HepG2 (cell line): ENCODE measurements at regions not wholly inside any gene's neighbourhood (a gene's known extent, or its start where the extent isn't known, plus 50 kb on each side); places are given as distances from the start of the nearest gene placed in this dataset.

Source experiments
- ATAC-seq: fragments of 200-7000 bp; cut with Tn5 transposase; 3 replicates; pipeline ENCODE4 v1.9.1; 2020; ENCODE audit warnings: mild to moderate bottlenecking, moderate library complexity
- BruUV-seq: library from RNA; stranded (reverse); fragments of 400-500 nt; replicated peaks from 2 replicates; lab custom pipeline; 2021; lab: Mats Ljungman, UMichigan
- CTCF ChIA-PET: fragments of 300-600 bp; formaldehyde crosslinking; extraction: SDS; loops from one replicate; lab custom pipeline; 2021; ENCODE audit warnings: low total read pairs, inconsistent platforms, low intra/inter-chr PET ratio; lab: Yijun Ruan, JAX
- POLR2A ChIA-PET: fragments of 350-600 bp; sonication (Branson Sonifier 250); formaldehyde crosslinking; loops from one replicate; lab custom pipeline; 2020; ENCODE audit warnings: antibody characterized with exemption, inconsistent platforms; lab: Yijun Ruan, JAX
- DNase-seq: peaks from one replicate; pipeline ENCODE4 v3.0.0-alpha.2; 2015; ENCODE audit warnings: low spot score
- FAIRE-seq: peaks from 3 replicates; lab custom pipeline; 2011; peaks lifted over from hg19 to GRCh38; lab: Jason Lieb, UNC
- H2AFZ ChIP-seq: one replicate; pipeline ENCODE4 v1.6.1; 2011; ENCODE audit warnings: low read length, inconsistent platforms
- H3K27ac ChIP-seq: fragments of 300-600 bp; 3 replicates; pipeline ENCODE4 v1.8.0; 2011; ENCODE audit warnings: mixed run types, mild to moderate bottlenecking, mixed read lengths, low read length, inconsistent platforms; ENCODE audit not compliant: insufficient read depth; ENCODE audit errors: extremely low read length
- H3K27me3 ChIP-seq, 2 experiments: fragments of 200-600 bp in 1 of 2; 2 replicates in 1 of 2; 3 replicates in 1 of 2; pipeline versions ENCODE4 v1.6.0 to v1.8.0; 2011; ENCODE audit warnings: low read length in 2 of 2, mild to moderate bottlenecking in 2 of 2, moderate library complexity in 2 of 2, inconsistent platforms in 1 of 2; ENCODE audit not compliant: insufficient read depth in 2 of 2, control insufficient read depth in 1 of 2
- H3K36me3 ChIP-seq, 2 experiments: fragments of 200-600 bp in 1 of 2; replicated peaks in 1 of 2; 2 replicates in 1 of 2; 3 replicates in 1 of 2; pipeline versions ENCODE4 v1.5.1 to v1.8.0; 2011; ENCODE audit warnings: low read length in 2 of 2, inconsistent platforms in 1 of 2; ENCODE audit not compliant: insufficient read depth in 2 of 2, control insufficient read depth in 1 of 2
- H3K4me1 ChIP-seq: 2 replicates; pipeline ENCODE4 v1.5.1; 2012; ENCODE audit warnings: low read length, inconsistent platforms; ENCODE audit not compliant: insufficient read depth
- H3K4me2 ChIP-seq: 2 replicates; pipeline ENCODE4 v1.6.0; 2011; ENCODE audit warnings: low read depth, low read length, inconsistent platforms
- H3K4me3 ChIP-seq, 3 experiments: fragments of 200-600 bp in 1 of 3; sonication (generic), shearing (Covaris generic) in 1 of 3; replicated peaks in 1 of 3; 2 replicates each; pipeline ENCODE4 v1.5.1; 2011 to 2016; ENCODE audit warnings: low read length in 3 of 3, inconsistent platforms in 2 of 3, low read depth in 2 of 3, mild to moderate bottlenecking in 2 of 3, control low read depth in 1 of 3, mixed read lengths in 1 of 3; ENCODE audit not compliant: insufficient read depth in 1 of 3
- H3K79me2 ChIP-seq: one replicate; pipeline ENCODE4 v1.6.1; 2011; ENCODE audit warnings: low read length, inconsistent platforms; ENCODE audit not compliant: insufficient read depth
- H3K9ac ChIP-seq: 2 replicates; pipeline ENCODE4 v1.6.0; 2011; ENCODE audit warnings: mild to moderate bottlenecking, low read depth, low read length, inconsistent platforms; ENCODE audit not compliant: insufficient read depth
- H3K9me3 ChIP-seq: 2 replicates; pipeline ENCODE4 v1.5.1; 2012; ENCODE audit warnings: mild to moderate bottlenecking, low read length
- H4K20me1 ChIP-seq: 2 replicates; pipeline ENCODE4 v1.6.0; 2011; ENCODE audit warnings: inconsistent platforms, mild to moderate bottlenecking, low read length, moderate library complexity; ENCODE audit not compliant: insufficient read depth
- HOXA3 ChIP-seq: sonication (generic); formaldehyde crosslinking; IDR thresholded peaks from 2 replicates; pipeline ENCODE4 v1.5.0; 2020; ENCODE audit warnings: missing genetic modification reagents
- TAF15 ChIP-seq: fragments of 200-400 bp; formaldehyde crosslinking; IDR thresholded peaks from one replicate; pipeline ENCODE4 v1.6.1; 2018; ENCODE audit warnings: mild to moderate bottlenecking, low read depth, low read length; ENCODE audit not compliant: poor library complexity, severe bottlenecking
- TBX2 ChIP-seq: sonication (generic); formaldehyde crosslinking; IDR thresholded peaks from 2 replicates; pipeline ENCODE4 v1.5.0; 2020; ENCODE audit warnings: missing genetic modification reagents, mild to moderate bottlenecking, borderline replicate concordance
- WGBS: methylation state at CpG from one replicate; pipeline ENCODE4 v1.1.6; 2017; ENCODE audit warnings: low lambda C conversion rate; 5-methylcytosine and 5-hydroxymethylcytosine counted together
- in situ Hi-C: cut with HindIII; loops from 2 replicates; pipeline ENCODE4 v1.10.0; 2017; ENCODE audit warnings: low pct_unique_long_range_greater_than_20kb; ENCODE audit not compliant: extremely low pct_ligation_motif_present
- intact Hi-C: fragments of 100-400 bp; cut with micrococcal nuclease; formaldehyde crosslinking; loops from one replicate; pipeline ENCODE4 v1.10.0; 2022; ENCODE audit not compliant: unreplicated experiment
- TF ChIP-seq, protein P1 (sequence below): sonication (generic); formaldehyde crosslinking; IDR thresholded peaks from 2 replicates; pipeline ENCODE4 v1.8.1; 2023; ENCODE audit warnings: mild to moderate bottlenecking, inconsistent platforms, moderate library complexity, missing genetic modification reagents, borderline replicate concordance
- TF ChIP-seq, protein P2 (sequence below): sonication (generic); formaldehyde crosslinking; IDR thresholded peaks from 2 replicates; pipeline ENCODE4 v1.4.0; 2020; ENCODE audit warnings: missing genetic modification reagents, borderline replicate concordance
- TF ChIP-seq, protein P3 (sequence below): sonication (generic); formaldehyde crosslinking; IDR thresholded peaks from 2 replicates; pipeline ENCODE4 v1.5.0; 2020; ENCODE audit warnings: mild to moderate bottlenecking, missing genetic modification reagents

- Histone ChIP-seq H3K4me3 (no peak overlapping the region), H3K4me2 (no peak overlapping the region)
- intact Hi-C loops: no loop called here
- in situ Hi-C loops: no loop called here
- no TSS peak for BruUV-seq
- 60% methylated on average over 3 of the region's 3 CpGs for WGBS
- TF ChIP-seq, protein P1, sequence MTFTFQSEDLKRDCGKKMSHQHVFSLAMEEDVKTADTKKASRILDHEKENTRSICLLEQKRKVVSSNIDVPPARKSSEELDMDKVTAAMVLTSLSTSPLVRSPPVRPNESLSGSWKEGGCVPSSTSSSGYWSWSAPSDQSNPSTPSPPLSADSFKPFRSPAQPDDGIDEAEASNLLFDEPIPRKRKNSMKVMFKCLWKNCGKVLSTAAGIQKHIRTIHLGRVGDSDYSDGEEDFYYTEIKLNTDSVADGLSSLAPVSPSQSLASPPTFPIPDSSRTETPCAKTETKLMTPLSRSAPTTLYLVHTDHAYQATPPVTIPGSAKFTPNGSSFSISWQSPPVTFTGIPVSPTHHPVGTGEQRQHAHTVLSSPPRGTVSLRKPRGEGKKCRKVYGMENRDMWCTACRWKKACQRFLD (CRISPR knock-in tag): no peak
- no peak for TF ChIP-seq TAF15
- TF ChIP-seq, protein P2, sequence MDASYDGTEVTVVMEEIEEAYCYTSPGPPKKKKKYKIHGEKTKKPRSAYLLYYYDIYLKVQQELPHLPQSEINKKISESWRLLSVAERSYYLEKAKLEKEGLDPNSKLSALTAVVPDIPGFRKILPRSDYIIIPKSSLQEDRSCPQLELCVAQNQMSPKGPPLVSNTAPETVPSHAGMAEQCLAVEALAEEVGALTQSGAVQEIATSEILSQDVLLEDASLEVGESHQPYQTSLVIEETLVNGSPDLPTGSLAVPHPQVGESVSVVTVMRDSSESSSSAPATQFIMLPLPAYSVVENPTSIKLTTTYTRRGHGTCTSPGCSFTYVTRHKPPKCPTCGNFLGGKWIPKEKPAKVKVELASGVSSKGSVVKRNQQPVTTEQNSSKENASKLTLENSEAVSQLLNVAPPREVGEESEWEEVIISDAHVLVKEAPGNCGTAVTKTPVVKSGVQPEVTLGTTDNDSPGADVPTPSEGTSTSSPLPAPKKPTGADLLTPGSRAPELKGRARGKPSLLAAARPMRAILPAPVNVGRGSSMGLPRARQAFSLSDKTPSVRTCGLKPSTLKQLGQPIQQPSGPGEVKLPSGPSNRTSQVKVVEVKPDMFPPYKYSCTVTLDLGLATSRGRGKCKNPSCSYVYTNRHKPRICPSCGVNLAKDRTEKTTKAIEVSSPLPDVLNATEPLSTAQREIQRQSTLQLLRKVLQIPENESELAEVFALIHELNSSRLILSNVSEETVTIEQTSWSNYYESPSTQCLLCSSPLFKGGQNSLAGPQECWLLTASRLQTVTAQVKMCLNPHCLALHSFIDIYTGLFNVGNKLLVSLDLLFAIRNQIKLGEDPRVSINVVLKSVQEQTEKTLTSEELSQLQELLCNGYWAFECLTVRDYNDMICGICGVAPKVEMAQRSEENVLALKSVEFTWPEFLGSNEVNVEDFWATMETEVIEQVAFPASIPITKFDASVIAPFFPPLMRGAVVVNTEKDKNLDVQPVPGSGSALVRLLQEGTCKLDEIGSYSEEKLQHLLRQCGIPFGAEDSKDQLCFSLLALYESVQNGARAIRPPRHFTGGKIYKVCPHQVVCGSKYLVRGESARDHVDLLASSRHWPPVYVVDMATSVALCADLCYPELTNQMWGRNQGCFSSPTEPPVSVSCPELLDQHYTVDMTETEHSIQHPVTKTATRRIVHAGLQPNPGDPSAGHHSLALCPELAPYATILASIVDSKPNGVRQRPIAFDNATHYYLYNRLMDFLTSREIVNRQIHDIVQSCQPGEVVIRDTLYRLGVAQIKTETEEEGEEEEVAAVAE: no peak
- TF ChIP-seq, protein P3, sequence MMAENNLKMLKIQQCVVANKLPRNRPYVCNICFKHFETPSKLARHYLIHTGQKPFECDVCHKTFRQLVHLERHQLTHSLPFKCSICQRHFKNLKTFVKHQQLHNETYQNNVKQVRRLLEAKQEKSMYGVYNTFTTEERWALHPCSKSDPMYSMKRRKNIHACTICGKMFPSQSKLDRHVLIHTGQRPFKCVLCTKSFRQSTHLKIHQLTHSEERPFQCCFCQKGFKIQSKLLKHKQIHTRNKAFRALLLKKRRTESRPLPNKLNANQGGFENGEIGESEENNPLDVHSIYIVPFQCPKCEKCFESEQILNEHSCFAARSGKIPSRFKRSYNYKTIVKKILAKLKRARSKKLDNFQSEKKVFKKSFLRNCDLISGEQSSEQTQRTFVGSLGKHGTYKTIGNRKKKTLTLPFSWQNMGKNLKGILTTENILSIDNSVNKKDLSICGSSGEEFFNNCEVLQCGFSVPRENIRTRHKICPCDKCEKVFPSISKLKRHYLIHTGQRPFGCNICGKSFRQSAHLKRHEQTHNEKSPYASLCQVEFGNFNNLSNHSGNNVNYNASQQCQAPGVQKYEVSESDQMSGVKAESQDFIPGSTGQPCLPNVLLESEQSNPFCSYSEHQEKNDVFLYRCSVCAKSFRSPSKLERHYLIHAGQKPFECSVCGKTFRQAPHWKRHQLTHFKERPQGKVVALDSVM: no peak
- TF ChIP-seq HOXA3: no peak
- TF ChIP-seq TBX2 (CRISPR knock-in tag): no peak
- TF ChIP-seq, all 625 proteins: peak for 0
- Histone ChIP-seq H3K9me3 (no peaks in the 10 kb centered on the region), H3K79me2 (no peaks in the 10 kb centered on the region), H3K4me1 (no peaks in the 10 kb centered on the region), H2AFZ (no peak overlapping the region), H3K36me3 (no peaks in the 10 kb centered on the region), H4K20me1 (no peaks in the 10 kb centered on the region), H3K9ac (no peak overlapping the region), H3K27me3 (no peaks in the 10 kb centered on the region), H3K27ac (no peak overlapping the region)
- POLR2A ChIA-PET: no interaction called here
- CTCF ChIA-PET: no interaction called here
- ATAC-seq (no peak), FAIRE-seq (no peak), DNase-seq (no peak)
These were observed 132.6 kb downstream of the GNAT3 start for GRCh38 chr7:80379034-80379982.
